ENCODE measurements at regions not wholly inside any gene's neighbourhood (a gene's known extent, or its start where the extent isn't known, plus 50 kb on each side); places are given as distances from the start of the nearest gene placed in this dataset.

DNA sequence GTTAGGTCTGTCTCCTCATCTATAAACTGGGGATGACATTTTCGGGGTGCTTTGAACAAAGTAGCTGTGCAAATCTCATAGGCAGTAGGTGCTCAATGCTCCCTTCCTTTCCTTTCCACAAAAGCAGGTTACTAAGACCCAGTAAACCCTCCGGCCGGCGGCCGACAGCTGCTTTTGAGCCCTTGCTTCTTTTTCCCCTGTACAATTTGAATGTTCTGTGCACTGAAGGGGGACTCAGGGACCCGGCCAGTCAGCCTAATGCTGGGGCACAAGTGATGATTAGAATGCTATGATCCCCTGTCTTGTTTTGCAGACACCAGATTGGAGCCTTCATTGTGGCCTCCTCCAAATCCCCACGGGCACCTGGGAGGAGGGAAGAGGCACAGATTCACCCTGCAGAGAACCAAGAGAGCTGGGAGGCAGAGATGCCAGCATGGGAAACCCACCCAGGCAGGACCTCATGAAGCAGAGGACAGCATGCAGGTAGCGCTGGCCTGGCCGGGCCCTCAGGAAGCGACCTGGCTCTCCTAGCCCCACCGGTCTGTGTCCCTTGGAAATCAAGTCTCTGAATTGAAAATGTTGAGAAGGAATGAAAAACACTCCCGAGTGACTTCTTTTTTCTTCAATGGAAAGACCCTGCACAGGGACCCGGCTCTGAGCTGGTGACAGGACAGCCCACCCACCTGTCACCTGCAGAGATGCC is 128.6 kb upstream of the HDAC4 start:
- DNase-seq (ENCODE audit: low read depth) = no peak
- no peak overlapping the region for H3K4me3 ChIP-seq (ENCODE audit: control insufficient read depth, low read depth, low read length)
- TF ChIP-seq, protein P1, sequence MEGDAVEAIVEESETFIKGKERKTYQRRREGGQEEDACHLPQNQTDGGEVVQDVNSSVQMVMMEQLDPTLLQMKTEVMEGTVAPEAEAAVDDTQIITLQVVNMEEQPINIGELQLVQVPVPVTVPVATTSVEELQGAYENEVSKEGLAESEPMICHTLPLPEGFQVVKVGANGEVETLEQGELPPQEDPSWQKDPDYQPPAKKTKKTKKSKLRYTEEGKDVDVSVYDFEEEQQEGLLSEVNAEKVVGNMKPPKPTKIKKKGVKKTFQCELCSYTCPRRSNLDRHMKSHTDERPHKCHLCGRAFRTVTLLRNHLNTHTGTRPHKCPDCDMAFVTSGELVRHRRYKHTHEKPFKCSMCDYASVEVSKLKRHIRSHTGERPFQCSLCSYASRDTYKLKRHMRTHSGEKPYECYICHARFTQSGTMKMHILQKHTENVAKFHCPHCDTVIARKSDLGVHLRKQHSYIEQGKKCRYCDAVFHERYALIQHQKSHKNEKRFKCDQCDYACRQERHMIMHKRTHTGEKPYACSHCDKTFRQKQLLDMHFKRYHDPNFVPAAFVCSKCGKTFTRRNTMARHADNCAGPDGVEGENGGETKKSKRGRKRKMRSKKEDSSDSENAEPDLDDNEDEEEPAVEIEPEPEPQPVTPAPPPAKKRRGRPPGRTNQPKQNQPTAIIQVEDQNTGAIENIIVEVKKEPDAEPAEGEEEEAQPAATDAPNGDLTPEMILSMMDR (conservative IDR thresholded peaks at IDR 0.05; ENCODE audit: control insufficient read depth, insufficient read depth, low read depth, low read length) = no peak

DNA sequence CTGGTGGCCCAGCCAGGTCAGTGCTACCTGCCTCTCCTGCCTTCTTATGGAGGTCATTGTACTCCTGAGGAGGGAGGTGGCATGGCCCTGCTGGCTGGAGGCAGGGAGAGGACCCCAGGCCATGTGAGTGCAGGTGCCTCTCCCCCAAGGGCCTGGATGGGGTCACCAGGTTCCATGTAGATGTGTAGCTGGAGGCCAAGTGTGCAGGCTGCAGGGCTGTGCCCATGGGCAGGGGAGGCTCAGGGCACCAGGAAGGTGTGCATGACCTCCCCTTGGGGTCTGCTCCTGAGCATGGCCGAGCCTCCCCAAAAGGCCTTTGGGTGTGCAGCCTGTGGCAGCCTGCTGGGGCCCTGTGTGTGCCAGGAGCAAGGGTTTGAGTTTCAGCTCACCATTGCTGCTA is 128.1 kb upstream of the HDAC4 start:
- no peak for DNase-seq (ENCODE audit: low read depth)
- H3K4me3 ChIP-seq (ENCODE audit: control insufficient read depth, low read depth, low read length) = no peak overlapping the region
- TF ChIP-seq, protein P1 (conservative IDR thresholded peaks at IDR 0.05; ENCODE audit: control insufficient read depth, insufficient read depth, low read depth, low read length) = no peak

DNA sequence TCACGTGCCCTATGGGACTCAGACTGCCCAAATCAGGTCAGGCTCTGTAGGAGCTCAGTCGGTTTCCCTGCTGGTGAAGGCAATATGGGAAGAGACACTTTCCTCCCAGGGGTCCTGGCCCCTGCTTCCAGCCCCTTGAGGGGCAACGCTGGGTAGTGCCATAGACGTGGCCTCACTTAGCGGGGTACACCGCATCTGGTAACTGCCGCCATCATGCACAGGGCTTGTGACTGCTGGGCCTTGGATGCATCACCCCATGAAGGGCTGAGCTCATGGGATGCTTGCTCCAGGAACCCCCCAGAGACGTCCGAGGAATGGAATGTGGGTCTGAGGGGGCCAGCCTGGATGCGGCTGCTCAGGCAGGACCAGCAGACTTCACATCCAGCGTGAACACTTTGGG is 127.3 kb upstream of the HDAC4 start:
- no peak for DNase-seq (ENCODE audit: low read depth)
- TF ChIP-seq, protein P1 (conservative IDR thresholded peaks at IDR 0.05; ENCODE audit: control insufficient read depth, insufficient read depth, low read depth, low read length) = no peak
- H3K4me3 ChIP-seq (ENCODE audit: control insufficient read depth, low read depth, low read length) = no peak overlapping the region

DNA sequence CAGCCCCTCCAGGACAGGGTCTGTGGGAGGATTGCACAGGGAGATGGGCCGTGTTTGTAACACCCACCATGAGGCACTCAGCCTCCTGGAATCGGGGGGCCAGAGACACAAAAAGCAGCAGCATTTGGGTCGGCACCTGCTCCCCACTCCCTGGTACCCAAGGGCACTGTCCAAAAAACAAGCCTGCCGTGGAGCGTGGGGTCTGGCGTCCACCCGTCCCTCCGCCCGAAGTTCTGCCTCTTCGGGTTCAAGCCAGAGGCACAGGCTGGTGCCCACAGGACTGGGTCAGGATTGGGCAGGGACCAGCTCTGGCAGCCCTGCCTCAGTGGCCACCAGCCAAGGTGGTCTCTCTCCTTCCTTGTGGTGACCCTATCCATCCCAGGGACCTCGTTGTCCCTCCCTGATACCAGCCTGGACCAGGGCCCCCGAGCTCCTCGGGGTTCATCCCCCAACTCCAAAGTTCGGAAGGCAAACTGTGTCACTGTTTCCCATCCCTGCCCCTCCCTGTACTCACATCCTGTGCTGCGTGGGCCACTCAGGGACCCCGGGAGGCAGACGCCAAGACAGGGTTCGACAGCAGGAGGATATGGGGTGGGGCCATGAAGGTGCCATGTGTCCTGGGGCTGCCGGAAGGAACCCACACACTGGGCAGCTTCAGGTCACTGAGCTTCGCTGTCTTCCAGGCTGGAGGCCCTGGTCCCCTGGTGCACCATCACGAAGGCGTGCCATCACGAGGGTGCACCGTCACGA is 126.0 kb upstream of the HDAC4 start:
- DNase-seq (ENCODE audit: low read depth) = no peak
- TF ChIP-seq, protein P1 (conservative IDR thresholded peaks at IDR 0.05; ENCODE audit: control insufficient read depth, insufficient read depth, low read depth, low read length) = no peak
- H3K4me3 ChIP-seq (ENCODE audit: control insufficient read depth, low read depth, low read length) = no peak overlapping the region

DNA sequence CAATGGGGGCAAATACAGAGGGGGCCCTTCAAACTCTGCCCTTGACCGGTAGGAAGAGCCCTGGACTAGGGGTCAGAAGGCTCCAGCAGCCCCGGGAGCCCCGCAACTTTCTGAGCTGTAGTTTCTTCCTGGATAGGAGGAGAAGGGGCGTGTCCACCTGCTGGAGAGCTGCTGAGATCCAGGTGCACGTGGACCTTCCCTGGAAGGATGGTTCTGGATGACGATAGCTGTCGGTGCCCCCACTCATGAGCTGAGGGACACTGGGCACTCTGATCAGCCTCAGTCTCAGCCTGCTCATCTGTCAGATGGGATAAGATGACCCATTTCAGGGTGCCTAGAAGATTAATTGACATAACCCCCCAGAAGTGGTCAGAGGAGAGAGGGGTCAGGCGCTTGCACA is 125.2 kb upstream of the HDAC4 start:
- TF ChIP-seq, protein P1 (conservative IDR thresholded peaks at IDR 0.05; ENCODE audit: control insufficient read depth, insufficient read depth, low read depth, low read length) = no peak
- H3K4me3 ChIP-seq (ENCODE audit: control insufficient read depth, low read depth, low read length) = no peak overlapping the region
- DNase-seq (ENCODE audit: low read depth) = no peak

DNA sequence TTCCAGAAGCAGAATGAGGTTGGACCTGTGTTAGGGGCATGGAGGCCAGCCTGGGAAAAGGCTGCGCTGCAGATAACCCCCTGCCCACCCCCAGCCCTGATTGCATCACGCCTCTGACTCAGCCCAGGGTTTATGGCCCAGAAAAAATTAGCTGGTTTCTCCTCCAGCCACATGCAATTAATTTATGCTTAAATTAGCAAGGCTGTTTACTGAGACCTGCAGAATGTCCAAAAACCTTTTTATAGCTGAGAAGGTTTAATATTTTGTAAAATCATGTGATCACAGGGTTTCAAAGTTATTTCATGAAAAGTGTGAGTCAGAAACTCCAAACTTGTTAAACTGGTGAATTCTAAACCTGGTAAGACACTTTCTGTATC is 123.1 kb upstream of the HDAC4 start:
- TF ChIP-seq, protein P1 (conservative IDR thresholded peaks at IDR 0.05; ENCODE audit: control insufficient read depth, insufficient read depth, low read depth, low read length) = no peak
- peak; percentile 5 for DNase-seq (ENCODE audit: low read depth)

More for the DNA sequence above, 123.1 kb upstream of the HDAC4 start:
- H3K4me3 ChIP-seq (ENCODE audit: control insufficient read depth, low read depth, low read length) = no peak overlapping the region
